ENCODE measurements at regions not wholly inside any gene's neighbourhood (a gene's known extent, or its start where the extent isn't known, plus 50 kb on each side); places are given as distances from the start of the nearest gene placed in this dataset.

DNA sequence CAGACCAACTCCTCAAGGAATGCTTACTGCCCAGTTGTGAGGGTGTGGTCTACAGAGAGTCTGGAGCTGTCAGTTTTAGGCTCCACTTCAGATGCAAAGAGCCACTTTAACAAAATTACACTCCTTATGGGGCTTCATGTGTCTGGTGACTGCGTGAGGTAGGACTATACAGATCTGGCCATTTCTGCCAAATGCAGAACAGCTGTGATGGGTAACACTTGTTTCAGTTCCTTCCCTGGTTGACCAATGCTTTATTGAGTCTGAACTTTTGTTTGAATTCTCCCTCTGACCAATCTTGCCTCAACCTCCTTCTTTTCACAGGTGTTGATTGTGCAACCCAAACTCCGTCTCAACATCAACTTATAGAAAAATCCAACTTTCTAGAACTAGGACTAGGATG is 181.2 kb downstream of the OMA1 start:
- no peak for DNase-seq

- DNase-seq, result no peak
Observed at GRCh38 chr1:58363585-58363984, 182.9 kb downstream of the OMA1 start.

DNA sequence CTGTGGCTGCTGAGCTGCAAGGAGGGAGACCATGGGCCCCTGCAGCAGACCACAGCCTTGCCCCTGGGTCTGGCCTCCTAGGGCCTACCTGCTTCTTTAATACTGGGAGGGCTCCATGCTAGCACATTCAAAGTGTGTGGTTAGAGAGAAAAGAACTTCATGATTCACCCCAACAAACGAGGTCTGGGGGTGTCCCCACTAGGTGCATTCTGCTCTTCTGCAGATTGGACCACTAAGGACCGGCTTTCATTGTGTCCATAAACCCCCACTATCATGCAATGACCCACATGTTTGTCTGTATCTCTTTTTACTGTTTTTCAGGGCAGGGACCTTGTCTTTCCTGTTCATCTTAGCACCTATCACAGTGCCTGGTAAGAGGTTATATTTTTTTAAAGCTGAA is 185.4 kb downstream of the OMA1 start:
- no peak for DNase-seq

GRCh38 chr1:58358346-58358745 is 188.2 kb downstream of the OMA1 start:
- DNase-seq, result peak; percentile 11

DNA sequence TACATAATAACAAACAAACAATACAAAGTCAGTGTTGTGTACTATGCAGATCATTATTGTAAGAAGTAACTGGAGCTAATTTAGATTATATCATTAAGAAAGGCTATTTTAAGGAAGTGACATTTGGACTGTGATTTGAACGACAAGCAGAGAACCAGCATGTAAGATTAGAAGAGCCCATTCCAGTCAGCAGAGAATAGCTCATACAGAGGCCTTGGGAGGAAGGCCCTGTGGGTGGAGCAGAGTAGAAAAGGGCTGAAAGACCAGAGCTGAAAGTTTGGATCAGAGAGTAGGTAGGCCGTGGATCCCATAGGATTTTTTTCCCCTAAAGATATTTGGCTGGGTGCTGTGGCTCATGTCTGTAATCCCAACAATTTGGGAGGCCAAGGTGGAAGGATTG is 190.1 kb downstream of the OMA1 start:
- no peak for DNase-seq

GRCh38 chr1:58353168-58353567 is 193.4 kb downstream of the OMA1 start:
- DNase-seq, result no peak

DNA sequence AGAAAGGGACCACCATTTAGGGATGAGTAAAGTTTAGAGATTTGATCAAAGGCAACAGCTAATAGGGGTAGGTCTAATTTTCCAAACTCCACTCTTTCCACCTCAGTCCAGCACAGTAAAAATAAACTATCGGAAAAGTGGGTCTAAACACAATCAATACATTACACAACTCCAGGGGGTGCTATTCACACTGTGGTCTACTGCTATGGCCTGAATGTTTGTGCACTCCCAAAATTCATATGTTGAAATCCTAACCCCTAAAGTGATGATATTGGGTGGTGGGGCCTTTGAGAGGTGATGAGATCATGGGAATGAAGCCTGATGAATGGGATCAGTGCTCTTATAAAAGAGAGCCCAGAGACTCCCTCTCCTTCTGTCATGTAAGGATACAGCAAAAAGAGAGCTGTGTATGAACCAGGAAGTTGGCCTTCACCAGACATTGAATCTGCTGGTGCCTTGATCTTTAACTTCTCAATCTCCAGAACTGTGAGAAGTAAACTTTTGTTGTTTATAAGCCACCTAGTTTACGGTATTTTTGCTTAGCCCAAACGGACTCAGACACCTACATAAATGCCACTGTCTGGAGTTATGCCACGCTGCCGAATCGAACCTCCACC is 193.9 kb downstream of the OMA1 start:
- DNase-seq, result no peak

DNA sequence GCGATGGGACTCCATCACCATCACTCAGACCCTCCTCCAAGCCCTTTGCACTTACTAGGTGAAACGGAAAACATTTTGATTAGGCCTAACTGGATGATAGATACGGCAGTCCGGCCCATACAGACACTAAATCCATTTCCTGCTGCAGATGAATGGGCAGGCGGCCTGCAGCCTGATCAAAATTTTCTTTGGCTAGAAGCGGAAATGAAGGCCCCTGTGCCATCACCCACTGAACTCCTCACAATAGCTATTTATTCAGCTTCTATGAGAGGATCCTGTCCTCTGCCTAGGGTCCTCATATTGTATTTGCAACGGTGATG is 200.5 kb downstream of the OMA1 start:
- DNase-seq, result no peak

GRCh38 chr1:58345215-58346035 is 201.1 kb downstream of the OMA1 start:
- DNase-seq, result no peak

DNA sequence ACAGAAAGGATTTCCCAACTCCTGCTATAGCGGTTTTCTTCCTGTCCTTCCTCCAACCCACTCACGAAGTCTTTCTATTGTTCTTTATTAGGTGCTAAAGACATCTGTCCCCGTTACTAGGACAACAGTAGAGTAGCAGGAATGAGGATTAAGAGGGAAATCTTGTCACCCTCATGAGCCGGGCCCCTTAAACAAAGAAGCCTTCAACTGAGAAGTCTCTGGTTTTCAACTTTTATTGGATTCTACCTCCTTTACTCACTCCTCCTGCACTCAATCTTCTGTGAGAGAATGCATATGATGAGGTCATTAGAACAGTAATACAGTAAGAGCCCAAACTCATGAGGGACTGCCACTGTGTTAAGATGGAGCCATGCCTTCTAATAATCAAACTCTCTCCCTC is 206.3 kb downstream of the OMA1 start:
- no peak for DNase-seq

DNA sequence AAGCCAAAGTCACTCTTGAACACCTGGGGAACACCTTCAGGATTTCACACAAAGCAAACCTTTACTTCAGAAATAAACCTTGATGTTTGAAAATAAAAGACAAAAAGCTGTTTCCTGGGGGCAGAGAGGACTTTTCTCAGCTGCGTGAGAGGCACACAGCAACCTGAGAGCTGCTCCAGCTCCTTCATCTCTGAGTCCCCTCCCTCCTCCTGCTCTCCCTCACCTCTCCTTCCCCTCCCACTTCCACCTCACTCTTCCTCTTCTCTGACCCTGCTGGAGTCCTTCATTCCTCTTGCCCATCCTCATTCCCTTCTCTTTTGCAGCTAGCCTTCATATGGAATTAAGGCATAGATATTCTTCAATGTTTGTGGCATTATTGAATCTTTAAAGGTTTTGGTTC is 208.4 kb downstream of the OMA1 start:
- no peak for DNase-seq

DNA sequence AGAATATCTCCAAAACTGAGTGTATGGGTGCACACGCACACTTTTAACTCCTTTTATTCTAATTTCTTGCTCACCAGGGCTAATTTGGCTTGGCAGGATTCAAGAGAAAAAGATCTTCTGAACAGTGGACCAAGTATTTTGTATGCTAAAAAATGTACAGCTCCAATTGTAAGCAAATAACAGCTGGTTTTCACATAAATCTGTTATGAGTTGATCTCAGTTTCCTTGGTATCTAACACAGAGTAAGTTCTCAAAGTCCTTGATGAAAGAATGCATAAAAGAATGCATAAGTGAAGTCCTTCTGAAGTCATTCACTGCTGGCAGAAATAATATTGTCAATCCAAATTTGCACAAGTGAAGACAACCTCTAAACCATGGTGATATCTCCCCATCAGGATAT is 213.0 kb downstream of the OMA1 start:
- no peak for DNase-seq

- DNase-seq, result no peak
Observed at GRCh38 chr1:58331156-58331555, 215.4 kb downstream of the OMA1 start.

DNA sequence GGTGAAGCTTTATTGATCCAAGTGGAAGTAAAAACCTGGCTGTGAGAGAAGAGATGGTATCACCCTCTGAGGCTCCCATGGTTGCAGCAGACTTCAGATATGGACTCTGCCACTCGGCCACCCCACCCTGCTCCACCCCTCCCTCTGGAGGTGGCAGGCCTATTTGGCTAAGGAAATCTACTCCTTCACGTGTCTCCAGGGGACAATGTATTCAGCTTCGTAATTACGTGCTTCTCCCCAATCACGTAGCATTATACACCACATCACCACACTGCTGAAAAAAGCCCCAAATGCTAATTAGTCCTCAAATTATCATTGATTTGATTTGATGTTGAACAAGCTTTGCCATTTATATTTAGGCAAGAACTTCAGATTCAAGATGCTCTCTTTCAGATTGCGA is 220.7 kb downstream of the OMA1 start:
- no peak for DNase-seq

DNA sequence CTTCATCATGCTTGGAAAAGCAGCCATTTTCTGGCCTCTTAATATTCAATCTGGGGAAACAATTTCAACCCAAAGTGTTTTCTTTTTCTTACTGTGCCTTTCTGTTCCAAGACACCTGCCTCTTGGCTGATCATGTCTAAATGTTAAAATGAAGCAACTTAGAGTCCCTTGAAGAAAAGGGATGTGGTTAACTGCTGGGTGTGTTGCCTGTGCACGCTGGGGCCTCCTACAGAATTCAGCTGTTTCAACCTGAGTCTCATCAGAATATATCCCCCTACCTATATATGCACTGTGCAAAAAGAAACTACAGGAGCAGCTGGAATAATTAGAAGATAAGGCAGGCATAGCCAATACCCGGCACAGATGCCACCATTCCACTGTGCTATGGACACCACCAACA is 222.0 kb downstream of the OMA1 start:
- no peak for DNase-seq

GRCh38 chr1:58318157-58319005 is 228.1 kb downstream of the OMA1 start:
- no peak for DNase-seq

- DNase-seq, result no peak
Observed at GRCh38 chr1:58317694-58318093, 228.8 kb downstream of the OMA1 start.

DNA sequence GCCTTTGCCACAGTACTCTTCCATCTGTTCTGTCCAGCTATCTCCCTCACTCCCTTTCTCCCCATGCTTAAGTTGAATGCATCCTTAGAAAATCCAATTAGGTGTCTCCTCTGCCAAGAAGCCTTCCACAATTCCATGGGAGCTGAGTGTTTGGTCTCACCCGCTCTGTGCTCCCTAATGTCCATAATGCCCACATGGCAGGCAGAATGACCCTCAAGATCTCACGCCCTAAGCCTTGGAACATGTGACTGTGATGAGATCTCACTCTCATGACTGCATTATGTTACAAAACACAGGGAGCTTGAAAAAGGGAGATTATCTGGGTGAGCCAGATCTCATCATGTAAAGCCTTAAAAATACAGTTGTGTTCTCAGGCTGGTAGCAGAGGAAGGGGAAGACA is 229.4 kb downstream of the OMA1 start:
- no peak for DNase-seq

- no peak for DNase-seq
Observed at GRCh38 chr1:58316141-58316540, 230.4 kb downstream of the OMA1 start.

DNA sequence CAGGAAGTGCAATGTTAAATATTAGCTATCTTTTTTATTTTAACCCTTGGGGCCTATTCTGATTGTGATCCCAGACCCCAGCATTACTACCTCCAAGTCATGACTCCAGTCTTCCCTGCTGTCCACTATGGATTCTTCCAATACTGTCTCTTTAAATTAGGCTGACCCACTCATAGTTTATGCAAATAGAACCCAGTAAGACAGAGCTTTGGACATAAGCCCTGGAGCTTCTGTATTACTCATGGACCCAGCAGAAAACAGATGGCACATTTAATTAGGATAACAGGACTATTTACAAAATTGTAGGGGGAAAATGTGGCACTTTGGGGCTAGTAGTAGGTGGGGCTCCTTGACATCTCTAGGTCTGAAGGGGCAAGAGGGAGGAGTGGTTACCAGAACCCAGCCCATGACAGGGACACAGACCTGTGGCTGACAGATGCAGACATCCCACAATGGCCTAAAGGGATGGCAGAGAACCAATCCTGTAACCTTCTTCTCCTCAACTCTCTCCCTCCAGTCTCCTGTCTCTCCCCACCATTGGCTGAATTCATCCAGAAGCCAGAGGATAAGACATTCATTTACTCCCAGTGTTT is 233.5 kb downstream of the OMA1 start:
- DNase-seq, result no peak

DNA sequence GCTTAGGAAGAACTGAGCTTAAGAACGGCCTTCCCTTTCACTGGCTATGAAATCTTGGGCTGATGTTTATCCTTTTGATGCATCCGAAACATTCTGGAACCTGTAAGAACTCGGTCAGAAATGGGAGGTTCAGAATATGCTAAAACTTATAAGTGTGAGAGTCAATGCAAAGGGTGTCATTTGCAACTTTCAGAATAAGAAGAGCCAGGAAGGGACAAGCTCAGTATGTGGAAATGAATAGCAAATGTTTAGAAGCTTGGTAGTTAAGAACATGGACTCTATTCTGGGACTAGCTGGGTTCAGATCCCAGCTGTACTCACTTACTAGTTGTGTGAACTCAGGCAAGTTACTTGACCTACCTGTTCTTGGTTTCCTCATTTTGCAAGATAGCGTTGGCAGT is 234.1 kb downstream of the OMA1 start:
- DNase-seq, result no peak

DNA sequence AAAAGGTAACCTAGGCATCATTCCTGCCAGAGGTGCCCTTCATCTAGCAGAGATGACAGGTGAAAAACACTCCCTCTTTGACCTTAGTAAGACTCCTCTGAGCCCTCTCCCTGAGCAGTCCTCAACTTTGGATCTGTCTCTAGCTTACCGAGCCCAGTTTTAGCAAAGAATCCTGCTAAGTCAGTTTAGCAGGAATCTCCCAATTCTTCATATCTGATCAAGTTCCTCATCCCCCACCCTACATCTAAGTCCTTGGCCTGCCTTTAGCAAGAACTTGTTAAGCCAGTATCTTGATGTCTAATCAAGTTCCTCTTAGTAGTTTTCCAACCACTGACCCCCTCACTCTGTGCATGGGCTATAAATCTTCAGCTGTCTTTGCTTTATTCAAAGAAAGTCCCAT is 235.6 kb downstream of the OMA1 start:
- no peak for DNase-seq

- DNase-seq, result no peak
Observed at GRCh38 chr1:58310469-58310868, 236.1 kb downstream of the OMA1 start.

GRCh38 chr1:58308206-58308605 is 238.3 kb downstream of the OMA1 start:
- no peak for DNase-seq
